ENCODE measurements at regions not wholly inside any gene's neighbourhood (a gene's known extent, or its start where the extent isn't known, plus 50 kb on each side); places are given as distances from the start of the nearest gene placed in this dataset.
"Not testable (repeated sequence)": the region's sequence is repeated elsewhere in the genome, so short reads cannot be mapped to it uniquely, and the experiment has no call there.

DNA sequence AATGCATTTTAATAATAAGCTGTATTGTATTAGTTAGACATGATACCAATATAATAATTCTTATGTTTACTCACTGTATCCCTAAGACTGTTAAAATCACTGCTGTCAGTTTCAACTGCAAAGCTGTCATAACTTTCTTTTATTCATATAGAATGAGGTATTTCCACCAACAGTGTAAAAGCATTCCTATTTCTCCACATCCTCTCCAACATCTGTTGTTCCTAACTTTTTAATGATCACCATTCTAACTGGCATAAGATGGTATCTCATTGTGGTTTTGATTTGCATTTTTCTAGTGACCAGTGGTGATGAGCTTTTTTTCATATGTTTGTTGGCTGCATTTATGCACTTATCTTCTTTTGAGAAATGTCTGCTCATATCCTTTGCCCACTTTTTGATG, 177.6 kb upstream of the MME start:
- not testable (repeated sequence) for DNase-seq (ENCODE audit: low read depth, low spot score)

- DNase-seq (ENCODE audit: low read depth, low spot score), result no peak
Observed at GRCh38 chr3:154901278-154901677, 178.8 kb upstream of the MME start.

- DNase-seq (ENCODE audit: low read depth, low spot score), result no peak
Observed at GRCh38 chr3:154900816-154901215, 179.3 kb upstream of the MME start.

DNA sequence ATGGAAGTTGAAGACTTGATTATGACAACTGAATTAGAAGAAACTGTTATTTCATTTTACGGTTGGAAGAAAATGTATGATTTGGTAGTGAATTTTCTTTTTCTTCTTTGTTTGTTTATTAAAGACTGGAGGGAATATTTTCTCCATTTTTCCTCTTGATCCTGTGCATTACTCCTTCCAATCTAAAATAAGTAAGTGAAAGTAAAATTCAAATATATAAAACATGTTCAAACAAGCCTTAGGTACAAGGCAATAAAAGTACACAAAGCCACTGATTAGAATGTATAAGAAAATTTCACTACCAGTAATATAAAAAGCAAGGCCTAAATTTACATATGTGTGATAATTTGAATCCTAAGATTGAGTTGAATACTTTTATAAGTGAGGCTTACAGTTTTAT, 181.2 kb upstream of the MME start:
- DNase-seq (ENCODE audit: low read depth, low spot score), result no peak

- no peak for DNase-seq (ENCODE audit: low read depth, low spot score)
Observed at GRCh38 chr3:154898443-154898842, 181.7 kb upstream of the MME start.

GRCh38 chr3:154893813-154894212, 186.3 kb upstream of the MME start:
- DNase-seq (ENCODE audit: low read depth, low spot score), result no peak

DNA sequence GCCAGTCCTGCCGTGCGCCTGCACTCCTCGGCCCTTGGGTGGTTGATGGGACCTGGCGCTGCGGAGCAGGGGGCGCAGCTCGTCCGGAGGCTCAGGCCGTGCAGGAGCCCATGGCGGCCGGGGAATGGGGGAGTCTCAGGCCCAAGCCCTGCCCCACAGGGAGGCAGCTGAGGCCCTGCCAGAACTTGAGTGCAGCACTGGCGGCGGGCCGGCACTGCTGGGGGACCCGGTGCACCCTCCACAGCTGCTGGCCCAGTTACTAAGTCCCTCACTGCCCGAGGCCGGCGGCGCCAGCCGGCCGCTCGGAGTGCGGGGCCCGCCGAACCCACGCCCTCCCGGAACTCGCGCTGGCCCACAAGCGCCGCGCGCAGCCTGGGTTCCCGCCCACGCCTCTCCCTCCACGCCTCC, 190.9 kb upstream of the MME start:
- DNase-seq (ENCODE audit: low read depth, low spot score), result no peak

DNA sequence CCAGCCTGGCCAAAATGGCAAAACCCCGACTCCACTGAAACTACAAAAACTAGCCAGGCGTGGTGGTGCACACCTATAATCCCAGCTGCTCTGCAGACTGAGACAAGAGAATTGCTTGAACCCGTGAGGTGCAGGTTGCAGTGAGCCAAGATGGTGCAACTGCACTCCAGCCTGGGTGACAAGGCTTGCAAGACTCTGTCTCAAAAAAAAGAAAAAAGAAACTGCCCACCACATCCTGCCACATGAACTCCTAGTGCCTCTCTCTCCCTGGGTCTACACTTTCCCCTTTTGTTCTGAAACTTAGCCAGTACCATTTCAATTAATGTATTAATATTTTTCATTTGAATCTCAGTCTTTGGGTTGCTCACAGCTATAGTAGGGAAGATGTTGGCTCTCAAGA, 192.2 kb upstream of the MME start:
- DNase-seq (ENCODE audit: low read depth, low spot score), result no peak

DNA sequence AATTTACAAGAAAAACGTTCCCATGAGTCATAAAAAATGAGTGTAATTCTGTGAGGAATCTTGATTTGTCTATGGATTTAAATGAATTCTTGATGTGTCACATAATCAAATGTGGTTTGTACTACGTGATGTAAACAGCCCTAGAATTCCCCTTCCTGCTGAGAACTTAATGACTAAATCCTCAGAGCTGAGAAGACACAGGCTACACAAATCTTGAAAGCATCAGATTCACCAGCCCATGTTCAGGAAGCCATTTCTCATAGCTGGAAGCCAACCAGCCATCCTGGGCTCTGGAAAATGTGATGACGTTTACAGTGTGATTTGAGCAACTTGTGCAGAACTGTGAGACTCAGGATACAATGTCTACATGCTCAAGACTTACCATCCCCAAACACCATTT, 193.7 kb upstream of the MME start:
- no peak for DNase-seq (ENCODE audit: low read depth, low spot score)

GRCh38 chr3:154885418-154885817, 194.7 kb upstream of the MME start:
- DNase-seq (ENCODE audit: low read depth, low spot score), result no peak

- DNase-seq (ENCODE audit: low read depth, low spot score), result no peak
Observed at GRCh38 chr3:154884952-154885351, 195.2 kb upstream of the MME start.

DNA sequence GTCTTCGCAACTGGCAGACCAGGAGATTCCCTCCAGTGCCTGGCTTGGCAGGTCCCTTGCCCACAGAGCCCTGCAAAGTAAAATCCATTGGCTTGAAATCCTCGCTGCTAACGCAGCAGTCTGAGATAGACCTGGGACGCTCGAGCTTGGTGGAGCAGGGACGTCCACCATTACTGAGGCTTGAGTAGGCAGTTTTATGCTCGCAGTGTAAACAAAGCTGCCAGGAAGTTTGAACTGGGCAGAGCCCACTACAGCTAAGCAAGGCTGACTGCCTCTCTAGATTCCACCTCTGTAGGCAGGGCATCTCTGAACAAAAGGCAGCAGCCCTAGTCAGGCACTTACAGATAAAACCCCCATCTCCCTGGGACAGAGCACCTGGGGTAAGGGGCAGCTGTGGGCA, 205.0 kb upstream of the MME start:
- DNase-seq (ENCODE audit: low read depth, low spot score), result no peak

GRCh38 chr3:154872696-154873095, 207.4 kb upstream of the MME start:
- no peak for DNase-seq (ENCODE audit: low read depth, low spot score)

DNA sequence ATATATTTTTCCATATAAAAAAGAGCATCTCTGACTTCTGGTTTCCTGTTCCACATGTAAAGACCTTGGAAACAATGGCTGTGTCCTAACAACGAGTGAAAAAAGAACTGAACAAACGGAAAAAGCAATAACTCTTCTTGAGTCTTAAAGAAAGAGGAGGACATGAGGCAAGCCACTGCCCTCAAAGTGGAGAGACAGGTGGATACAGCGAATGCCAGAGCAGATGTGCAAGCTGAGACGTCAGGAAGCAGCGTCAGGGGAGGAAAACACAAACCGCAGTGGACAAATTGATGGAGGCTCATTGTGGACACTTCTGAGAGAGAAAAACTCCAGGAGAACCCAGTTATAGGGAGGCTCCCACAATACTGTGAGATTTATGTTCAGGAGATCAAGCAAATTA, 208.0 kb upstream of the MME start:
- DNase-seq (ENCODE audit: low read depth, low spot score), result no peak

GRCh38 chr3:154864947-154865346, 215.2 kb upstream of the MME start:
- DNase-seq (ENCODE audit: low read depth, low spot score), result no peak

DNA sequence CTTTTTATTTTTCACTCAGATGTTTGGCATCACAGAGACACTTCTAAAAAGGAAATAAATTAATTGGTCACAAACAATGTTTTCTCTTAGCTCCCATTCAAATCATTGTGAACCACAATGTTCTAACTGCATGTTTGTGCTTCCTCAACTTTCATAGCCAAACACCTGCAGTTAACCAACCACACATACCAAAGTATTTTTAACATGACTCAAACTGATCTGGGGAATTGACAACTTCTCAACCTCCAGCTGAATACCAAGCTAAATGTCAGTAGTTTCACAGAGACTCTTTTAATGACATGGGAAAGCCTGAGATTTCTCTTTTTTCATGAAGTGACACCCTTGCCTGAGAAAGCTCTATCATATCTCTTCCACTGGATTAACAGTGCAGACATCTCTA, 217.9 kb upstream of the MME start:
- DNase-seq (ENCODE audit: low read depth, low spot score), result no peak

DNA sequence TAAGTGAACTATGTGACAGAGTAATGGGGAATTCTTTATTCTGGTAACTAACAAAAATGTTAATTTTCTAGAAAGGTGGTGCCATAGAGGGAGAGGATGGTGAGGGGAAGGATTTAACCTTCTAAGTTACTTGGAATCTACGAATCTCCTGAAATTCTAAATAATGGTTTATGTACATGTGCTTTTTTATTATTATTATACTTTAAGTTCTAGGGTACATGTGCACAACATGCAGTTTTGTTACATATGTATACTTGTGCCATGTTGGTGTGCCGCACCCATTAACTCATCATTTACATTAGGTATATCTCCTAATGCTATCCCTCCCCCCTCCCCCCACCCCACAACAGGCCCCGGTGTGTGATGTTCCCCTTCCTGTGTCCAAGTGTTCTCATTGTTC, 227.1 kb upstream of the MME start:
- DNase-seq (ENCODE audit: low read depth, low spot score), result not testable (repeated sequence)

DNA sequence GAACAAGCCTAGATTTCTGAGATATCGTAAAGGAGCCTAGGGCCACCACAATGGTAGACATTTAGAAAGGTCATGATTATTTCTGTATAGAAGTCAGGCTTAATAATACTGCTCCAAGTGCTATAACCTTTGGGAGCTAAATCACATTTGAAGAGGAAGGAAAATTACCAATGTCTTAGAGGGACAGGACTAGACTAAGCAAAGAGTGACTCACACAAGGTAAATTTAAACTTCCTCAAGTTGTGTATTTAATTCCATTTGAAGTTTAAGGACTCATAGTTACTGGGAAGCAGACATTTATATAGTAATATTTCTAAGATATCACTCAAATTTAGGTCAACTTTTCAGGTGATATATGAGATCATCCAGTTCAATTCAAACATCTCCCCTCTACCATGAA, 227.6 kb upstream of the MME start:
- no peak for DNase-seq (ENCODE audit: low read depth, low spot score)

DNA sequence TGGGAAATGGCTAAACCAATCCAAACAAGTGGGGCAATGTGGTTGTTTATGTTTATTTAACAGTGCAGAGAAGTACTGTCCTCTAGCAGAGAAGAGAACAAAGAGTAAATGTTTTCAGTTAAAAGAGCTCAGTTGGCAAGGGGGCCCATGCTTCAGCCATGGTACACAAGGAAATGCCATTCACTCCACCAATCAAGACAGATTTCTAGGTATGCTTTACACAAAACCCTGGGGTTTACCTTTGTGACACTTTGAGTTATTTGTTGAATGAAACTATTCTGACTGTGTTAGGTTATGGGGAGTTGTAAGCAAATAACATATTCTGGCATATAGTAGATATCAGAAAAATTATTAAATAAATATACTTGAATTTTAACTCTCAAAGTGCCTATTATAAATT, 228.5 kb upstream of the MME start:
- no peak for DNase-seq (ENCODE audit: low read depth, low spot score)

DNA sequence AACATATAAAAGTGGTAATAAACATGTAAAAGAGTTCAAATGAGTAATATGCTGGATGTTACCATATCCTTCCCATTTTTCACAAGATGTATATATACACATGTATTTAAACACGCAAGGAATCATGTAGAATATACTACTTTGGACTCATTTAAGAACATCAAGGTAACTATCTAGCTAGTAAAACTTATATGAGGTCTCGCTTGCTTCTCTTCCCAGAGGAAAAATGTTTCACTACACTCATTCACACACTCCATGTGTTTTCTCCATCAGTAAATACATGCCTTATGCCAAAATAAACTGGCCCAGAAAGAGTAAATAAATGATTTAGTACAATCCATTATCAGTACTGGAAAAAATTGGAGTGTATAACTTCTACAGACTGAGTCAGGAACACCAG, 229.2 kb upstream of the MME start:
- DNase-seq (ENCODE audit: low read depth, low spot score), result no peak

GRCh38 chr3:154849408-154849807, 230.7 kb upstream of the MME start:
- DNase-seq (ENCODE audit: low read depth, low spot score), result no peak

- no peak for DNase-seq (ENCODE audit: low read depth, low spot score)
Observed at GRCh38 chr3:154844863-154845262, 235.3 kb upstream of the MME start.

GRCh38 chr3:154843647-154844046, 236.5 kb upstream of the MME start:
- no peak for DNase-seq (ENCODE audit: low read depth, low spot score)

GRCh38 chr3:154842536-154842935, 237.6 kb upstream of the MME start:
- DNase-seq (ENCODE audit: low read depth, low spot score), result no peak

DNA sequence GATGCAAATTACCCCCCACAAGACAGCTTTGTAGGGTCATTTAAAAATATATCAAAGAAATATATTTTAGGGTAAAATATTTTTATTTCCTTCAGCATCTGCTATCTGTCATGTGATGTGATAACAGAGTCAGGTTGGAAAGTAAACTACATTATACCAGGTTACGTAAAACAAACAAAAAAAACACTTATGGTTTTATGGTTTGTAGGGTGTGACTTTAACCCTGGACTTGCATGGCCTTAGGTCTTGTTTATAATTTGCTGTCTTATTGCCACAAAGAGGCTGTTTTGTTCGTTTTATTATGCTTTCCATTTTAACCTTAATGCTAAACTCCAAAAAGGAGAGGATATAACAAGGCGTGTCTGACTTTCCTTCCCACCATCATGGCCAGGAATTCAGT, 244.5 kb upstream of the MME start:
- no peak for DNase-seq (ENCODE audit: low read depth, low spot score)
